HG03342 (cell line): ENCODE measurements at regions not wholly inside any gene's neighbourhood (a gene's known extent, or its start where the extent isn't known, plus 50 kb on each side); places are given as distances from the start of the nearest gene placed in this dataset.
"Not testable (repeated sequence)": the region's sequence is repeated elsewhere in the genome, so short reads cannot be mapped to it uniquely, and the experiment has no call there.

Experiments used
- ATAC-seq: cut with Tn5 transposase; IDR thresholded peaks from one replicate; pipeline ENCODE4 v1.9.1; 2021; ENCODE audit warnings: mild to moderate bottlenecking, moderate library complexity; ENCODE audit not compliant: unreplicated experiment

DNA sequence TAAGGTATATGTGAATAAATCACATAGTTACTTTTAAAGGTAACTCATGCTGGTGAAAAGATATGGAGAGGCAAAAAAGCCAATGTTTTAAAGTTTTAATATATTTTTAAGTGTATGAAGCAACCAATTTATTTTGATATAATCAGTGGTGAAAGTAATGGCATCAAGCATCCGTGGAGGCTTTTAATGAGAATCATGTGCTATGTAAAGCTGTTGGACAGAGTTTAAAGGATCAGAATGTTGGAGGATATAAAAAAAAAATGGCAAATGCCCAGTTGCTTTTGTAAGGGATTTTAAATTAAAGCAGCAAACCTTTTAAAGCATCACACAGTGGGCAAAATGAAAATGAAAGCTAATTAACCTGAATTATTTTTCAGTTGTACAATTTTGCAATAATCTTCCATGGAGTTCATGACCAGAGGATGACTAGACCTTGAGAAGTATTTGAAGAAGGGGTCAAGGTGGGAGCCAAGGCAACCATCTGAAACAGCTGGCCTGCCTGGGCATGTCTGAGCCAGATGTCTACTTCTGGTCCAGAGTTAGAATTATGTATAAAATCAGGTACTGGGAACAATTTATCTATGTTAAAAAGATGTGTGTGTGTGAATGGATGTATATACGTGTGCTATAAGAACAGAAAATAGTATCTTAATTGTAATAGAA, 1007.9 kb downstream of the LTN1 start:
- not testable (repeated sequence) for ATAC-seq

- ATAC-seq: not testable (repeated sequence)
Observed at GRCh38 chr21:27979446-27979845, 1012.6 kb upstream of the ADAMTS5 start.

DNA sequence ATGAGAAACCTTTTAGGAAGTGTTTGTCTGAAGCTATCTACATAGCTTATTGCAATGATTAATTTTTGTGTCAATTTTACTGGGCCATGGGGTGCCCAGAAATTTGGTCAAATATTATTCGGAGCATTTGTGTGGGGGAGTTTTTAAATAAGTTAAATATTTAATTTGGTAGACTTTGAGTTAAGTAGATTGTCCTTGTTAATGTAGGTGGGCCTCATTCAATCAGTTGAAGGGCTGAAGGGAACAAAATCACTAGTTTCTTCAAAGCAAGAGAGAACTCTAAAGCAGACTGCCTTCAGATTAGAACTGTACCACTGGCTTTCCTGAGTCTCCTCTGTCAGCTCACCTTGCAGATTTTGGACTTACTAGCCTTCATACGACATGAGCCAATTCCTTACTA, 1008.6 kb upstream of the ADAMTS5 start:
- no peak for ATAC-seq

- not testable (repeated sequence) for ATAC-seq
Observed at GRCh38 chr21:27974152-27974551, 1007.3 kb upstream of the ADAMTS5 start.

DNA sequence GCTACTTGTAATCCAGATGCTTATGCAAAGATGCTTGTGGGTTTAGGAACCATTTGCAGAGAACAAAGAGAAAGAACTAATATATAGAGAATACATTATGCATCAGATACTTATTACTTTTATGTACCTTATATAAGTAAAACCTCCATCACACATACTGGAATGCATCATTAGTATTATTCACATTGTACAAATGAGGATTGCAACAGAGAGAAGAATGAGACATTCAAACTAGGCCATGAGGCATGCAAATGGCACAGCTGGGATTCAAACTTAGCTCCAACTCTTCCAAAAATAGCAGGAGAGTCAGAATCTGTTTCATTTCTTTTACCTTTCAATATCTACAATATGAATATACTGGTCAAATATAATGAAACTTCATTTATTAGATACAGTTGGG, 1001.4 kb upstream of the ADAMTS5 start:
- ATAC-seq: not testable (repeated sequence)

DNA sequence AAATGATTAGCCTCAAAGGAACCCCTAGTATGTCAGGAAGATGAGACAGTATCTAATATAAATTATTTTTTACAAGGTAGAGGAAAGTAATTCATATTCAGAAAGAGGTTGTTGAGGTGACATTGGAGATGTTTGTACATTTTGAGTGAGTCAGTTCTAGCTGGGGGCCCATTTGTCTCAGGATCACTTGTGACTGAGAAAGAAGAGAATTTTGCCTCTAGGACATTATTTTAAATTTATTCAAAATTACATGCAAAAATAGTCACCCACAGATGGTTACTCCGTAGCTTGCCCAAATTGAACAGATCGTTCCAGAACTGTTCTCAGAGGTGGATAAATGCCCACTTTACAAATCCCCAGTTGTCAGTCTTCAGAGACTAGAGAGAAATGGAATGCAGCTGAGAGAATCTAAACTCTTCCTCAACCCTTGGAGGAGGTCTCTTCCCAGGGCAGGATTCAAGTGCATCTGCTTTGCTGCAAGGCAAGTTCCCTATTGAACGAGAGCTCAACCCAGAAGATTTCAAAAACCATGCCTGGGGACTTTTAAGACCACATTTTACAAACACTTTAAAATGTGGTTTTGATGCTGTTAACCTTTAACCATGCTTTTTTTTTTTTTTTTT, 987.8 kb upstream of the ADAMTS5 start:
- no peak for ATAC-seq

DNA sequence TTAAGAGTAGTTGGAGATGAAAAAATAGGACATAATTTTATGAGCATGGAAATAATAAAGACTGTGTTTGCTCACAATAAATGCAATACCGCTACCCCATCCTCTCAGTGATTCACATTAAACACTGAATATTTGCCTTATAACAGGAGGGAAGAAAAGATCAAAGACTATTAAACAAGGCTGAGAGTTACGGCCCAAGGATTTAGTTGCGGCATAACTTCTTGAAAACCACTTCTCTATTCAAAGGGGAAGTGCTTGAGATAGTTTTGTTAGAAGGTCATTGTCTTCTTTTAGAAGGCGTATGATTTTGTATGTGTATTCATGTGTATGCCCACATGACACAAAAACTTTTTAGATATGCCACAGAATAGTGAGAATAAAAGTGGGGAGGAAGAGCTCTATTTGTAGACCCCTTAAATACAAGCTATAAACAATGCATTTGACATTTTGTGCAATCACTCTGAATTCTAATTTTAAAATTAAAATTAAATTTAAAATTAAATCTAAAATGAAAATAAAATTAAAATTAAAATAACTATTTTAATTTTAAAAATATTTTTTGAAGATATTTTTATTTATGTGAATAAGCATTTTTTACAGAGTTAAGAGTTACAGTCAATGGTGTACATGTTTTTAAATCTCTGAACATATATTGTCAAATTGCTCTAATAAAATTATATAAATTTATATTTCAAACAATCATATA, 986.6 kb upstream of the ADAMTS5 start:
- ATAC-seq: no peak

DNA sequence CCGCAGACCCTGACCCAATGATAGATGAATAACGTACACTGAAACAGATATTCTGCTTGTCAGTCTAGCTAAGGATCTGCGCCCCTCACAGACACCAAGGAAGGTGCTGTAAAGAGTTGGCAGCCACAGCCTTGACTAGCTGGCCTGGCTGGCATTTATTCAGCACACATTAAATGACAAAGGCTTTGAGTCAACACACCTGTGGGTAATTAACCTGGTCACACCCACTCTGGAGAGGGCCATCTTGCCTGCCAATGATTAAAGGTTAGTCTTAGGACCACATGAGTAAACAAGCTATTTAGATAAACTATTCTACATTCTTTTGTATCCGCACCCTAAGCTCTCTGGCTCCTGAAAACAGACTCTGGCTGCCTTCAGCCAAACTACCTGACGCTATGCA, 982.2 kb upstream of the ADAMTS5 start:
- ATAC-seq: not testable (repeated sequence)

- ATAC-seq: not testable (repeated sequence)
Observed at GRCh38 chr21:27930108-27930767, 963.4 kb upstream of the ADAMTS5 start.

DNA sequence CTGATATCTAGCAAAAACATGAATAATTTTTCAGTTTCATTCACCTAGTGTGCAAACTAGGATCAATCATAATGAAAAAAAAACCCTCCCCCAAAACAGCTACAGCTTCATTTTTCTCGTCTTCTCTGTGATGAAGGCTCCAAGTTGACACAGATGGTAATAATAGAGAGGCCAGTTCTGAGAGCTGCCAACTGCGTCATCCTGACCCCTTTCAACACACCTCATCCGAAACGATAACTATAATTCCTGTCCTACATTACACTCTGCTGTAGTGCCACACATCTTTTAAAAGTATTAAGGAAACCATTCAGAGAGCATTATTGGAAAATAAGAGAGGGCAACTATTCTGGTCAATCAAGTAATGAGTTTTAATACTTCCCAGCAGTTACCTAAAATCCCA, 962.3 kb upstream of the ADAMTS5 start:
- ATAC-seq: not testable (repeated sequence)

DNA sequence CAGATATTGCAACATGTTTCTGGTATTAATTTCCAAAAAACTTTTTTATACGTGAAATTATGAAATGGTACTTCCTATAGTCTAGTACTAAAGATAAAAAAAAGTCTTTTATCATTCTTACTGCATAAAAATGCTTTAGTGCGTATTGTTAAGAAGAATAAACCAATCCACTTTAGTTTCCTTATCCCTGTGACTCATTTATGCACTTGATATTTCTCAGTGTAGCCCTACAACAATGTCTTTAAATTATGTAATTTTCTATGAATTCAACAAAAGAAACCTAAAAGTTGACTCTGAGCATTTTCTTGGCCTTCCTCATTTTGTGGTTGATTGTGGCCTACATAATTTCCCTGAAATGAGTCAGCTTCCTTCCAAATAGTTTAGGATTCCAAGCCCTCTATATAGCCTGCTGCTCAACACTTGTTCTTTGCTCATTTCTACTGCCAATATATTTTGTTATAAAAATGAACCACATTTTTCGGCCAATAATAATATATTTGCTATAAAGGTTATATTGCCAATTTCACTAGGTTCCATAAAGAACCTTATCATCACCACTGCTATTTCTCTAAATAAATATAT, 961.7 kb upstream of the ADAMTS5 start:
- not testable (repeated sequence) for ATAC-seq

- not testable (repeated sequence) for ATAC-seq
Observed at GRCh38 chr21:27921421-27921820, 954.5 kb upstream of the ADAMTS5 start.

GRCh38 chr21:27917966-27918365, 951.1 kb upstream of the ADAMTS5 start:
- ATAC-seq: not testable (repeated sequence)

- ATAC-seq: not testable (repeated sequence)
Observed at GRCh38 chr21:27916326-27916725, 949.4 kb upstream of the ADAMTS5 start.

DNA sequence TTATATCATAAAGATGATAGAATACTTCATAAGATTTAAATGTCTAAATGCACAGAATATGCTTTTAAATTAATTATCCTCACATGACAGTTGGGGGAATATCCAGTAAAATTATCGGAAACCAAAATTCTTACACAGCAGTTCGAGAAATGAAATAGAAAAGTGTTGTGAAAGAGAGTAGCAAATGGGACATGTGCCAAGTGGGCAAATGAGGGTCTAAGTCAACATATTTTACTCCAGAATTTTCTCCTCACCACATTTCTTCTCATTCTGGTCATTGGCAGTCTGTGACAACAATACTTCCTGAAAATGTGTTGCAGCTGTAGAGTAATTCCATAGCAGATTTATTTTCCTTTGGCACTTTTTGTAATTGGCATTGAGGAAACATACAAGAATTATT, 945.2 kb upstream of the ADAMTS5 start:
- not testable (repeated sequence) for ATAC-seq

DNA sequence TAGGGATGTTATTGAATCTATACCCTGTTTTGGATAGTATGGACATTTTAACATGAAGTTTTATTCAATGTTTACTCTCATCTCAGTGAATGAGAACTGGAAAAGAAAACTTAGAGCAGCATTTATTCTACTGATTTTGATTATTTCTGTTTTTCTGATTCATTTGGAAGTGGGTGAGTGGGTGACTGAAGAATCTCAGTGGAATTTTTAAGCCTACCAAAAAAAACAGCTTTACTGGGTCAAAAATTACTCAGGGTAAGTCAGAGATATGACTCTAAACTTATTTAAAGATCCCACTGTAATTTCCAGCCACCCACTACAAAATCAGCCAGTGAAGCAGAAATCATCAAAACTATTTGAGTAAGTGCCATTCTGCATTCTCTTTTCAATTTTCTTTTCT, 942.6 kb upstream of the ADAMTS5 start:
- ATAC-seq: not testable (repeated sequence)

GRCh38 chr21:27908816-27909215, 941.9 kb upstream of the ADAMTS5 start:
- not testable (repeated sequence) for ATAC-seq

DNA sequence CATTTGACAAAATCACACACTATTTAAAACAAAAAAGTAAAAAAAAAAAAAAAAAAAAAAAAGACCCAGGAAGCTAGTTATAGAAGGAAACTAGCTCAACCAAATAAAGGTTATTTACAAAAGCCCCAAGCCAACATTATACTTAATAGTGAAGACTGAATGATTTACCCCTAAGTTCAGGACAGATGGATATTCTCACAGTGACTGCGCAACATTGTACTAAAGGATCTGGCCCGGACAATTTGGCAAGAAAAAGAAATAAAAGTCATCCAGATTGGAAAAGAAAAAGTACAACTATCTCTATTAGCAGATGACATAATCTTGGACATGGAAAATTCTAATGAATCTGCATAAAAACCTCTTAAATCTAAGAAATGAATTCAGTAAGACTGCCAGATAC, 936.0 kb upstream of the ADAMTS5 start:
- ATAC-seq: not testable (repeated sequence)

DNA sequence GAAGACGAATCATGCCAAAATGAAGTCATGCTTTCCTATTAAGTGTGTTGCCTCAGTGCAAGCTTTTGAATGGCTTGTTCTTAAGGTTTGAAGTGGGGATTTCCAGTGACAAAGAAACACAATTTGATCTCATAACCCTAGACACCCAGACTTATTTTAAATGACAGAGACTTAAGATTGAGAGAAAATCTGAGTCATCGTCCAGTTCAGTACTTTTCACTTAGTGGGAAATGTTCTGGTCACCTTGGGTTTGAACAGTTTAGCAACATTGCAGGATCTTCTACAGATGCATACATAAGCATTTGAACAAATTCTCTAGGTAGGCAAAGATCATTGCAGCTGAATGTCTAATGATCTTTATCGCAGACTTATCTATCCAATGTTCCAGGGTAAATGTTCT, 926.7 kb upstream of the ADAMTS5 start:
- not testable (repeated sequence) for ATAC-seq

GRCh38 chr21:27891495-27891894, 924.6 kb upstream of the ADAMTS5 start:
- not testable (repeated sequence) for ATAC-seq
